PC-9 (cell line): ENCODE measurements at regions not wholly inside any gene's neighbourhood (a gene's known extent, or its start where the extent isn't known, plus 50 kb on each side); places are given as distances from the start of the nearest gene placed in this dataset.

Source experiments
- BruUV-seq: library from RNA; stranded (reverse); fragments of 400-500 nt; replicated peaks from 2 replicates; lab custom pipeline; 2021; lab: Mats Ljungman, UMichigan
- CTCF ChIA-PET: fragments of 300-600 bp; sonication (Branson Sonifier 250); formaldehyde crosslinking; loops from one replicate; lab custom pipeline; 2022; ENCODE audit warnings: antibody characterized with exemption; lab: Charles Lee
- POLR2A ChIA-PET: fragments of 300-600 bp; sonication (Branson Sonifier 250); formaldehyde crosslinking; loops from one replicate; lab custom pipeline; 2022; ENCODE audit warnings: antibody characterized with exemption; ENCODE audit not compliant: unreplicated experiment; lab: Charles Lee
- DNase-seq, 2 experiments: peaks; one replicate each; pipeline versions ENCODE4 v3.0.0 to v3.0.0-alpha.2; 2015 to 2022; ENCODE audit warnings: mixed read lengths in 1 of 2
- H2AFZ ChIP-seq: fragments of 200-600 bp; sonication (generic); 2 replicates; pipeline ENCODE4 v1.8.1; 2017; ENCODE audit warnings: antibody characterized with exemption
- H3F3A ChIP-seq: fragments of 200-600 bp; sonication (generic); 2 replicates; pipeline ENCODE4 v1.8.1; 2017; ENCODE audit warnings: antibody characterized with exemption, mild to moderate bottlenecking, low read depth; ENCODE audit not compliant: insufficient read depth
- H3K27ac ChIP-seq: fragments of 200-600 bp; sonication (generic); 2 replicates; pipeline ENCODE4 v1.6.1; 2016; ENCODE audit warnings: mixed run types
- H3K27me3 ChIP-seq: fragments of 200-600 bp; sonication (generic); 2 replicates; pipeline ENCODE4 v1.6.1; 2016; ENCODE audit warnings: low read depth, mixed run types; ENCODE audit not compliant: insufficient read depth
- H3K36me3 ChIP-seq: fragments of 200-600 bp; sonication (generic); 2 replicates; pipeline ENCODE4 v1.6.1; 2016; ENCODE audit warnings: low read depth, mixed run types
- H3K4me1 ChIP-seq: fragments of 200-600 bp; sonication (generic); replicated peaks from 2 replicates; pipeline ENCODE4 v1.6.1; 2016; ENCODE audit warnings: mixed run types; ENCODE audit not compliant: insufficient read depth
- H3K4me2 ChIP-seq: fragments of 200-600 bp; sonication (generic); 2 replicates; pipeline ENCODE4 v1.6.1; 2017; ENCODE audit warnings: mixed run types
- H3K4me3 ChIP-seq: fragments of 200-600 bp; sonication (generic); 2 replicates; pipeline ENCODE4 v1.6.1; 2016; ENCODE audit warnings: mixed run types
- H3K79me2 ChIP-seq: fragments of 200-600 bp; sonication (generic); 2 replicates; pipeline ENCODE4 v1.6.1; 2017; ENCODE audit warnings: low read depth, mixed run types
- H3K9me2 ChIP-seq: fragments of 200-600 bp; sonication (generic); 2 replicates; pipeline ENCODE4 v1.8.1; 2017; ENCODE audit warnings: mild to moderate bottlenecking; ENCODE audit not compliant: insufficient read depth
- H3K9me3 ChIP-seq: fragments of 200-600 bp; sonication (generic); 2 replicates; pipeline ENCODE4 v1.8.1; 2016; ENCODE audit warnings: low read depth; ENCODE audit not compliant: insufficient read depth
- H4K20me1 ChIP-seq: fragments of 200-600 bp; sonication (generic); 2 replicates; pipeline ENCODE4 v1.8.1; 2017; ENCODE audit not compliant: insufficient read depth
- CTCF ChIP-seq: fragments of 200-600 bp; sonication (generic); conservative IDR thresholded peaks from 2 replicates; pipeline ENCODE4 v1.6.1; 2017; ENCODE audit warnings: mixed run types, antibody characterized with exemption, mild to moderate bottlenecking, moderate library complexity
- EZH2 ChIP-seq: fragments of 200-600 bp; sonication (generic); IDR thresholded peaks from 2 replicates; pipeline ENCODE4 v1.8.0; 2017; ENCODE audit warnings: antibody characterized with exemption, low read depth
- intact Hi-C: fragments of 100-400 bp; cut with micrococcal nuclease; formaldehyde crosslinking; loops from one replicate; pipeline ENCODE4 v1.10.0; 2022; ENCODE audit not compliant: unreplicated experiment

GRCh38 chr5:68433526-68433922, 218.0 kb downstream of the PIK3R1 start:
- BruUV-seq = TSS peak; percentile 65
- Histone ChIP-seq H3K9me3 (0 out of 2 replicates have a peak, but pooled peaks cover 5% of the 10 kb centered on the region), H4K20me1 (no peaks in the 10 kb centered on the region), H3K27ac (peak overlapping the region; percentile 76), H3K36me3 (no peaks in the 10 kb centered on the region), H3F3A (peaks cover 14% of the 10 kb centered on the region; the same call in 1 of the 2 replicates), H3K79me2 (no peaks in the 10 kb centered on the region), H3K4me3 (no peak overlapping the region), H3K4me1 (peaks cover 32% of the 10 kb centered on the region), H3K4me2 (peak overlapping the region; percentile 46), H3K27me3 (no peaks in the 10 kb centered on the region), H3K9me2 (no peaks in the 10 kb centered on the region), H2AFZ (no peak overlapping the region; the same call in 1 of the 2 replicates)
- TF ChIP-seq CTCF (no peak), EZH2 (no peak)
- ChIA-PET CTCF (no interaction called here), POLR2A (no interaction called here)
- no peak for DNase-seq
- intact Hi-C loops = loop anchor here (5.0 kb wide), 1 partner anchor 101 kb away; no protein-coding TSS in a partner anchor

- CTCF ChIA-PET = interaction anchor here (1.0 kb wide), 1 partner anchor 23 kb away, joined by 4 read pairs; no protein-coding TSS in a partner anchor
- no peak overlapping the region; the same call in 1 of the 2 replicates for H2AFZ ChIP-seq
- no peaks in the 10 kb centered on the region for H3K79me2 ChIP-seq
- H3K4me2 ChIP-seq = peak overlapping the region; percentile 47
- TF ChIP-seq CTCF (no peak), EZH2 (no peak)
- no peaks in the 10 kb centered on the region for H3K9me2 ChIP-seq
- TSS peak; percentile 91 for BruUV-seq
- H3F3A ChIP-seq = peaks cover 14% of the 10 kb centered on the region; the same call in 1 of the 2 replicates
- peak; percentile 96 to 98 for DNase-seq
- intact Hi-C loops = loop anchor here (1.0 to 5.0 kb wide), 4 partner anchors 16 to 148 kb away; no protein-coding TSS in a partner anchor
- 0 out of 2 replicates have a peak, but pooled peaks cover 5% of the 10 kb centered on the region for H3K9me3 ChIP-seq
- H3K4me3 ChIP-seq = no peak overlapping the region
- POLR2A ChIA-PET = interaction anchor here (0.6 kb wide), 2 partner anchors 13 to 70 kb away, joined by 3 to 5 read pairs; no protein-coding TSS in a partner anchor
- peaks cover 32% of the 10 kb centered on the region for H3K4me1 ChIP-seq
- peak overlapping the region; percentile 76 for H3K27ac ChIP-seq
- no peaks in the 10 kb centered on the region for H4K20me1 ChIP-seq
- no peaks in the 10 kb centered on the region for H3K36me3 ChIP-seq
- H3K27me3 ChIP-seq = no peaks in the 10 kb centered on the region
Observed at GRCh38 chr5:68433923-68434879, 218.6 kb downstream of the PIK3R1 start.

GRCh38 chr5:68435611-68436010, 220.1 kb downstream of the PIK3R1 start:
- H2AFZ ChIP-seq = no peak overlapping the region
- POLR2A ChIA-PET = no interaction called here
- intact Hi-C loops = no loop called here
- CTCF ChIA-PET = no interaction called here
- peaks cover 14% of the 10 kb centered on the region; the same call in 1 of the 2 replicates for H3F3A ChIP-seq
- H3K4me2 ChIP-seq = no peak overlapping the region
- no peak overlapping the region for H3K27ac ChIP-seq
- no peaks in the 10 kb centered on the region for H3K36me3 ChIP-seq
- H3K4me3 ChIP-seq = no peak overlapping the region
- no peak for DNase-seq
- H3K27me3 ChIP-seq = no peaks in the 10 kb centered on the region
- no peaks in the 10 kb centered on the region for H4K20me1 ChIP-seq
- H3K4me1 ChIP-seq = peaks cover 32% of the 10 kb centered on the region
- no peaks in the 10 kb centered on the region for H3K79me2 ChIP-seq
- no TSS peak for BruUV-seq
- H3K9me3 ChIP-seq = 0 out of 2 replicates have a peak, but pooled peaks cover 5% of the 10 kb centered on the region
- H3K9me2 ChIP-seq = no peaks in the 10 kb centered on the region
- TF ChIP-seq CTCF (no peak), EZH2 (no peak)
